ENCODE measurements at regions not wholly inside any gene's neighbourhood (a gene's known extent, or its start where the extent isn't known, plus 50 kb on each side); places are given as distances from the start of the nearest gene placed in this dataset.

DNA sequence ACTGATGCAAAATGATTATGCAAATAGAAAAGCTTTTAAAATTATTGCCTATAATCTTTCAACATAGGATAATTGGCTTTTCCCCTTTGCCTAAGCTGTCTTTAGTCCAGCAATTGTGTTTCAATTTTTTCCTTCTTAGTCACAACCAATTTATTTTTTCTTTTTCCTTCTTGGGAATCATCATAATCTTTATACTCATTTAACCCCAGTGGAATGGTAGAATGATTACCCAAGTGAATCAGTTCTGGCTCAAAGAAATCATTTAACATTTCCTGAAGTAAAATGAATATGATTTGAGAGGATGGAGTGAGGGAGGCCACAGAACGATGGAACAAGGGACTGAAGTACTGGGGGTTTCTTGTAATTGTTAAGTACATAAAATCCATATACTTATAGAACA is 93.0 kb upstream of the CRIM1 start:
- BruUV-seq (replicated peaks), result no TSS peak
- CTCF ChIA-PET, result no interaction called here

DNA sequence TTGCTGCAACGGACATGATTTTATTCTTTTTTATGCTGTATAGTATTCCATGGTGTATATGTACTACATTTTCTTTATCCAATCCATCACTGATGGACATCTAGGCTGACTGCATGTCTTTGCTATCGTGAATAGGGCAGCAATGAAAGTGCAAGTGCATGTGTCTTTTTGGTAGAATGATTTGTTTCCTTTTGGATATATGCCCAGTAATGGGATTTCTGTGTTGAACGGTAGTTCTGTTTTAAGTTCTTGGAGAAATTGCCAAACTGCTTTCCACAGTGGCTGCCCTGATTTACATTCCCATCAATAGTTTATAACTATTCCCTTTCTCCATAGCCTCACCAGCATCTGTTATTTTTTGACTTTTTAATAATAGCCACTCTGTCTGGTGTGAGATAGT is 99.7 kb upstream of the CRIM1 start:
- Histone ChIP-seq H3K36me3 (ENCODE audit: low read depth) (no peaks in the 10 kb centered on the region), H4K20me1 (ENCODE audit: insufficient read depth) (no peaks in the 10 kb centered on the region), H3K4me3 (no peak overlapping the region), H3K79me2 (ENCODE audit: low read depth) (no peaks in the 10 kb centered on the region), H3F3A (ENCODE audit: insufficient read depth, low read depth) (no peaks in the 10 kb centered on the region), H3K9me3 (ENCODE audit: insufficient read depth, low read depth) (no peaks in the 10 kb centered on the region; the same call in 1 of the 2 replicates), H2AFZ (no peak overlapping the region), H3K4me2 (no peak overlapping the region), H3K27me3 (ENCODE audit: insufficient read depth, low read depth) (no peaks in the 10 kb centered on the region), H3K9me2 (ENCODE audit: insufficient read depth) (no peaks in the 10 kb centered on the region; the same call in 1 of the 2 replicates), H3K27ac (no peak overlapping the region), H3K4me1 (replicated peaks; ENCODE audit: insufficient read depth) (no peaks in the 10 kb centered on the region)
- ChIA-PET CTCF (no interaction called here), POLR2A (ENCODE audit: unreplicated experiment) (no interaction called here)
- intact Hi-C loops (cut with micrococcal nuclease; ENCODE audit: unreplicated experiment), result loop anchor here (10.0 kb wide), 1 partner anchor 281 kb away; no protein-coding TSS in a partner anchor
- DNase-seq, result no peak
- TF ChIP-seq CTCF (conservative IDR thresholded peaks at IDR 0.05), result no peak
- TF ChIP-seq EZH2 (IDR thresholded peaks at IDR 0.05; ENCODE audit: low read depth), result no peak
- BruUV-seq (replicated peaks), result no TSS peak

More for the DNA sequence above, 93.0 kb upstream of the CRIM1 start:
- H3K4me1 ChIP-seq (replicated peaks; ENCODE audit: insufficient read depth), result no peaks in the 10 kb centered on the region
- no peak for DNase-seq
- H3K36me3 ChIP-seq (ENCODE audit: low read depth), result no peaks in the 10 kb centered on the region
- no peaks in the 10 kb centered on the region for H3F3A ChIP-seq (ENCODE audit: insufficient read depth, low read depth)
- POLR2A ChIA-PET (ENCODE audit: unreplicated experiment), result no interaction called here
- intact Hi-C loops (cut with micrococcal nuclease; ENCODE audit: unreplicated experiment), result no loop called here
- no peaks in the 10 kb centered on the region; the same call in 1 of the 2 replicates for H3K9me2 ChIP-seq (ENCODE audit: insufficient read depth)
- no peaks in the 10 kb centered on the region for H4K20me1 ChIP-seq (ENCODE audit: insufficient read depth)
- H3K9me3 ChIP-seq (ENCODE audit: insufficient read depth, low read depth), result 0 out of 2 replicates have a peak, but pooled peaks cover 6% of the 10 kb centered on the region
- no peak overlapping the region for H3K4me2 ChIP-seq
- H3K79me2 ChIP-seq (ENCODE audit: low read depth), result no peaks in the 10 kb centered on the region
- no peaks in the 10 kb centered on the region for H3K27me3 ChIP-seq (ENCODE audit: insufficient read depth, low read depth)
- H3K4me3 ChIP-seq, result no peak overlapping the region
- TF ChIP-seq EZH2 (IDR thresholded peaks at IDR 0.05; ENCODE audit: low read depth) (no peak), CTCF (conservative IDR thresholded peaks at IDR 0.05) (no peak)
- H3K27ac ChIP-seq, result no peak overlapping the region
- 0 out of 2 replicates have a peak overlapping the region, but pooled peaks have one; percentile 15 for H2AFZ ChIP-seq

GRCh38 chr2:36253086-36253485 is 102.5 kb upstream of the CRIM1 start:
- POLR2A ChIA-PET (ENCODE audit: unreplicated experiment), result interaction anchor here (0.6 kb wide), 1 partner anchor 17 kb away, joined by 3 read pairs; no protein-coding TSS in a partner anchor
- CTCF ChIA-PET, result no interaction called here
- intact Hi-C loops (cut with micrococcal nuclease; ENCODE audit: unreplicated experiment), result loop anchor here (10.0 kb wide), 1 partner anchor 278 kb away; no protein-coding TSS in a partner anchor

More at GRCh38 chr2:36253086-36253485, 102.5 kb upstream of the CRIM1 start:
- H3K27me3 ChIP-seq (ENCODE audit: insufficient read depth, low read depth), result no peaks in the 10 kb centered on the region
- TF ChIP-seq EZH2 (IDR thresholded peaks at IDR 0.05; ENCODE audit: low read depth) (no peak), CTCF (conservative IDR thresholded peaks at IDR 0.05) (no peak)
- no peaks in the 10 kb centered on the region for H3K36me3 ChIP-seq (ENCODE audit: low read depth)
- H3K79me2 ChIP-seq (ENCODE audit: low read depth), result no peaks in the 10 kb centered on the region
- no peak overlapping the region for H3K4me3 ChIP-seq
- no peak overlapping the region for H3K4me2 ChIP-seq
- peaks cover 4% of the 10 kb centered on the region; the same call in 1 of the 2 replicates for H3K9me2 ChIP-seq (ENCODE audit: insufficient read depth)
- H3F3A ChIP-seq (ENCODE audit: insufficient read depth, low read depth), result no peaks in the 10 kb centered on the region
- no peaks in the 10 kb centered on the region for H4K20me1 ChIP-seq (ENCODE audit: insufficient read depth)
- H2AFZ ChIP-seq, result no peak overlapping the region
- H3K4me1 ChIP-seq (replicated peaks; ENCODE audit: insufficient read depth), result no peaks in the 10 kb centered on the region
- no peak for DNase-seq
- no TSS peak for BruUV-seq (replicated peaks)
- no peak overlapping the region for H3K27ac ChIP-seq
- no peaks in the 10 kb centered on the region; the same call in 1 of the 2 replicates for H3K9me3 ChIP-seq (ENCODE audit: insufficient read depth, low read depth)

Measured in PC-9 (cell line).